ENCODE measurements at regions not wholly inside any gene's neighbourhood (a gene's known extent, or its start where the extent isn't known, plus 50 kb on each side); places are given as distances from the start of the nearest gene placed in this dataset.

- H3K27ac ChIP-seq (ENCODE audit: extremely low read length, insufficient read depth, low read length), result no peak overlapping the region
- in situ Hi-C loops (cut with HindIII; ENCODE audit: extremely low pct_ligation_motif_present, low pct_unique_long_range_greater_than_20kb), result no loop called here
- H3K4me2 ChIP-seq (ENCODE audit: low read depth, low read length), result no peak overlapping the region
- DNase-seq (ENCODE audit: low spot score) (no peak), ATAC-seq (no peak), FAIRE-seq (no peak)
- H3K4me1 ChIP-seq (ENCODE audit: insufficient read depth, low read length), result peaks cover 12% of the 10 kb centered on the region; the same call in 1 of the 2 replicates
- H4K20me1 ChIP-seq (ENCODE audit: insufficient read depth, low read length), result no peaks in the 10 kb centered on the region
- no peak overlapping the region for H2AFZ ChIP-seq (ENCODE audit: low read length)
- no peaks in the 10 kb centered on the region for H3K9me3 ChIP-seq (ENCODE audit: low read length)
- CTCF ChIA-PET (ENCODE audit: low intra/inter-chr PET ratio, low total read pairs), result no interaction called here
- intact Hi-C loops (cut with micrococcal nuclease; ENCODE audit: unreplicated experiment), result no loop called here
- H3K27me3 ChIP-seq (ENCODE audit: control insufficient read depth in 1 of 2, insufficient read depth in 2 of 2, low read length in 2 of 2), result no peaks in the 10 kb centered on the region
- H3K4me3 ChIP-seq (replicated peaks in 1 of 3; ENCODE audit: insufficient read depth in 1 of 3, low read depth in 2 of 3, low read length in 3 of 3), result no peak overlapping the region
- no peak overlapping the region for H3K9ac ChIP-seq (ENCODE audit: insufficient read depth, low read depth, low read length)
- H3K79me2 ChIP-seq (ENCODE audit: insufficient read depth, low read length), result no peaks in the 10 kb centered on the region
- WGBS (ENCODE audit: low lambda C conversion rate), result 26% methylated on average over 2 of the region's 2 CpGs
- BruUV-seq (replicated peaks), result no TSS peak
- POLR2A ChIA-PET, result no interaction called here
- TF ChIP-seq, protein P1, sequence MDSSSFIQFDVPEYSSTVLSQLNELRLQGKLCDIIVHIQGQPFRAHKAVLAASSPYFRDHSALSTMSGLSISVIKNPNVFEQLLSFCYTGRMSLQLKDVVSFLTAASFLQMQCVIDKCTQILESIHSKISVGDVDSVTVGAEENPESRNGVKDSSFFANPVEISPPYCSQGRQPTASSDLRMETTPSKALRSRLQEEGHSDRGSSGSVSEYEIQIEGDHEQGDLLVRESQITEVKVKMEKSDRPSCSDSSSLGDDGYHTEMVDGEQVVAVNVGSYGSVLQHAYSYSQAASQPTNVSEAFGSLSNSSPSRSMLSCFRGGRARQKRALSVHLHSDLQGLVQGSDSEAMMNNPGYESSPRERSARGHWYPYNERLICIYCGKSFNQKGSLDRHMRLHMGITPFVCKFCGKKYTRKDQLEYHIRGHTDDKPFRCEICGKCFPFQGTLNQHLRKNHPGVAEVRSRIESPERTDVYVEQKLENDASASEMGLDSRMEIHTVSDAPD (CRISPR knock-in tag; IDR thresholded peaks at IDR 0.05), result no peak
- TF ChIP-seq MAFF (IDR thresholded peaks at IDR 0.05; ENCODE audit: low read depth, low read length) (0 out of 2 replicates have a peak, but pooled peaks have one; percentile 37), MAFK (conservative IDR thresholded peaks at IDR 0.05 in 1 of 2, IDR thresholded peaks at IDR 0.05 in 1 of 2; ENCODE audit: low read length in 2 of 2) (peak in 1 of 2 experiments; percentile 64; a peak in 2 of 4 replicates), ZMYM4 (CRISPR knock-in tag; IDR thresholded peaks at IDR 0.05) (no peak), CAMTA2 (CRISPR knock-in tag; IDR thresholded peaks at IDR 0.05; ENCODE audit: borderline replicate concordance) (no peak), ZNF3 (CRISPR knock-in tag; IDR thresholded peaks at IDR 0.05) (no peak), PRMT3 (CRISPR knock-in tag; IDR thresholded peaks at IDR 0.05; ENCODE audit: borderline replicate concordance, low read depth) (no peak), MIXL1 (CRISPR knock-in tag; IDR thresholded peaks at IDR 0.05) (no peak)
- no peaks in the 10 kb centered on the region for H3K36me3 ChIP-seq (replicated peaks in 1 of 2; ENCODE audit: control insufficient read depth in 1 of 2, insufficient read depth in 2 of 2, low read length in 2 of 2)
These were observed 381.0 kb upstream of the RPS23 start for GRCh38 chr5:82659115-82659514.

Measured in HepG2 (cell line).